Activated CD4-positive, alpha-beta memory T cell treated with anti-CD3 and anti-CD28 coated beads for 36 hours (primary cell): ENCODE measurements at regions not wholly inside any gene's neighbourhood (a gene's known extent, or its start where the extent isn't known, plus 50 kb on each side); places are given as distances from the start of the nearest gene placed in this dataset.
"Not testable (repeated sequence)": the region's sequence is repeated elsewhere in the genome, so short reads cannot be mapped to it uniquely, and the experiment has no call there.

ENCODE experiments used
- CTCF ChIA-PET: fragments of 350-600 bp; sonication (Branson Sonifier 250); formaldehyde crosslinking; loops from one replicate; lab custom pipeline; 2021; ENCODE audit warnings: antibody characterized with exemption, inconsistent platforms; lab: Charles Lee
- POLR2A ChIA-PET: fragments of 350-600 bp; sonication (Branson Sonifier 250); formaldehyde crosslinking; loops from one replicate; lab custom pipeline; 2021; ENCODE audit warnings: antibody characterized with exemption; lab: Charles Lee
- DNase-seq: peaks from one replicate; pipeline ENCODE4 v3.0.0-alpha.2; 2020
- H3K27ac Mint-ChIP-seq: one replicate; pipeline ENCODE4 v1.8.0; 2021; ENCODE audit warnings: mixed read lengths
- H3K27me3 Mint-ChIP-seq: one replicate; pipeline ENCODE4 v1.8.0; 2021; ENCODE audit warnings: mixed read lengths
- H3K36me3 Mint-ChIP-seq: one replicate; pipeline ENCODE4 v1.8.0; 2021; ENCODE audit warnings: mixed read lengths
- H3K4me1 Mint-ChIP-seq: one replicate; pipeline ENCODE4 v1.8.0; 2021; ENCODE audit warnings: low read depth, mixed read lengths
- H3K4me3 Mint-ChIP-seq: one replicate; pipeline ENCODE4 v1.8.0; 2021; ENCODE audit warnings: mild to moderate bottlenecking, mixed read lengths
- H3K9me3 Mint-ChIP-seq: one replicate; pipeline ENCODE4 v1.8.0; 2021; ENCODE audit warnings: mixed read lengths
- intact Hi-C: fragments of 100-400 bp; cut with micrococcal nuclease; formaldehyde crosslinking; loops from one replicate; pipeline ENCODE4 v1.15.1; 2023

DNA sequence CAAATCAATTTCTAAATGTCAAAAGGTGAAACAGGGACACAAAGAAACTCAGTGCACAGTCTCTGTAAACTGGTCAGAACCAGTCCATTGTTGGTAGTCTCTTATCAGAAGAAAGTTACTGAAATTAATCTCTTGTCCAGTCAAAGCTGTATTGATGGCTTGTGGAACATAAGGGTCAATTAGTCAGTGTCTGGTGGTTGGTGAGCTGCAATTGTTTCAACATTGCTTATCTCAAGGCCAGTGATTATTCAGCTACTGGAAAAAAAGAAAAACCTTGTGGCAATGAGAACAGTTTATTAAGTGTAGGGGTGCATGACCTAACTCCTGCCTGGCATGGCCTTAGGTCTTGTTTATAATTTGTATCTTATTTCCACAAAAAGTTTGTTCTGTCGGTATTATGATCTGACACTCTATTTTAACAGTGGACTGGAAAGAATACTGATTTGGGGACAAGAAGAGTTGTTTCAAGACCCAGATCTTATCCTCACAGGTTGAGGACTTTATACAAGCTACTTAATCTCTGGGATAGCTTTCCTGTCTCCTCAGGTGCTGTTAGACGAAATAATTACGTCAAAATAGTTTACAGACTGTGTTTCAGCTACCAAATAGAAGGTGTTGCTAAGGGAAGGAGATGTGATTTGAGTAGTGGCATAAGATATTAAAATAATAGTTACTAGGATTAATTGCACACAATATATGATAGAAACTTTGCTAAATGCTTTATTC is 520.0 kb upstream of the IRAK1BP1 start:
- Mint-ChIP-seq H3K36me3 (no peaks in the 10 kb centered on the region), H3K27me3 (no peaks in the 10 kb centered on the region), H3K9me3 (peaks cover 2% of the 10 kb centered on the region), H3K4me3 (no peak overlapping the region), H3K27ac (no peak overlapping the region), H3K4me1 (no peaks in the 10 kb centered on the region)
- POLR2A ChIA-PET = no interaction called here
- CTCF ChIA-PET = no interaction called here
- intact Hi-C loops = no loop called here
- DNase-seq = no peak

- DNase-seq = no peak
- no peak overlapping the region for H3K4me3 Mint-ChIP-seq
- H3K36me3 Mint-ChIP-seq = no peaks in the 10 kb centered on the region
- intact Hi-C loops = no loop called here
- POLR2A ChIA-PET = no interaction called here
- H3K27me3 Mint-ChIP-seq = no peaks in the 10 kb centered on the region
- CTCF ChIA-PET = no interaction called here
- H3K27ac Mint-ChIP-seq = no peak overlapping the region
- peaks cover 6% of the 10 kb centered on the region for H3K9me3 Mint-ChIP-seq
- no peaks in the 10 kb centered on the region for H3K4me1 Mint-ChIP-seq
Observed at GRCh38 chr6:78353040-78353439, 514.3 kb upstream of the IRAK1BP1 start.

GRCh38 chr6:78363688-78364087 is 503.7 kb upstream of the IRAK1BP1 start:
- H3K4me3 Mint-ChIP-seq = no peak overlapping the region
- ChIA-PET POLR2A (no interaction called here), CTCF (no interaction called here)
- H3K9me3 Mint-ChIP-seq = peaks cover 2% of the 10 kb centered on the region
- intact Hi-C loops = no loop called here
- H3K27ac Mint-ChIP-seq = no peak overlapping the region
- H3K27me3 Mint-ChIP-seq = no peaks in the 10 kb centered on the region
- no peaks in the 10 kb centered on the region for H3K36me3 Mint-ChIP-seq
- DNase-seq = no peak
- no peaks in the 10 kb centered on the region for H3K4me1 Mint-ChIP-seq

DNA sequence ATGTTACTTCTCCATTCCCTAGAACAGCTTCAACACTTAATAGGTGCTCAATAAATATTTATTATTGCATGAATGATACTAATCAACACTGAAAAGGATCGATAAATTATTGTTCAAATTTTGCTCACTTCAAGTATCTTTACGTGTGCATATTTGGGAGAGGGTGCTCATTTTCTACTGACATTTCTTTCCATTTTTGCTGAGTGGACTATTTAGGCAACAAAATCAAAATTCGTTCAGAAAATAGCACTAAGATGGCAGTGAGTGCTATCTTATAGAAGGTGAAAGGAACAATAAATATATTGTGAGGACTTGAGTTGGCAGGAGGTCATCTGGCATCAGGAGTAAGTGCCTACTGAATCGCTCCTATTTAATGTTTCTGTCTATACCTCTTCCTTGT is 501.9 kb upstream of the IRAK1BP1 start:
- no peak overlapping the region for H3K4me3 Mint-ChIP-seq
- intact Hi-C loops = no loop called here
- CTCF ChIA-PET = no interaction called here
- no peak for DNase-seq
- POLR2A ChIA-PET = no interaction called here
- peaks cover 3% of the 10 kb centered on the region for H3K9me3 Mint-ChIP-seq
- H3K4me1 Mint-ChIP-seq = no peaks in the 10 kb centered on the region
- H3K27me3 Mint-ChIP-seq = no peaks in the 10 kb centered on the region
- no peak overlapping the region for H3K27ac Mint-ChIP-seq
- H3K36me3 Mint-ChIP-seq = no peaks in the 10 kb centered on the region

DNA sequence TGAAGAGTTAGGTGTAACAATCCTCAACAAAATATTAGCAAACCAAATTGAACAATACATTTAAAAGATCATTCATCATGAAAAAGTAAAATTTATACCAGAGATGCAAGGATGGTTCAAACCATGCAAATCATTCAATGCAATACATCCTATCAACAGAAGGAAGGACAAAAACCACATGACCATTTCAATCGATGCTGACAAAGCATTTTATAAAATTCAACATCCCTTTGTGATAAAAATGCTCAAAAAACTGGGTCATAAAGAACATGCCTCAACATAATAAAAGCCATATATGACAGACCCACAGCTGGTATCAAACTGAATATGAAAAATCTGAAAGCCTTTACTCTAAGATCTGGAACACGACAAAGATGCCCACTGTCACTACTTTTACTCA is 490.3 kb upstream of the IRAK1BP1 start:
- no peak overlapping the region for H3K4me3 Mint-ChIP-seq
- no peaks in the 10 kb centered on the region for H3K36me3 Mint-ChIP-seq
- H3K27me3 Mint-ChIP-seq = no peaks in the 10 kb centered on the region
- CTCF ChIA-PET = no interaction called here
- H3K9me3 Mint-ChIP-seq = peaks cover 26% of the 10 kb centered on the region
- no peaks in the 10 kb centered on the region for H3K4me1 Mint-ChIP-seq
- POLR2A ChIA-PET = no interaction called here
- no peak for DNase-seq
- intact Hi-C loops = no loop called here
- H3K27ac Mint-ChIP-seq = no peak overlapping the region

DNA sequence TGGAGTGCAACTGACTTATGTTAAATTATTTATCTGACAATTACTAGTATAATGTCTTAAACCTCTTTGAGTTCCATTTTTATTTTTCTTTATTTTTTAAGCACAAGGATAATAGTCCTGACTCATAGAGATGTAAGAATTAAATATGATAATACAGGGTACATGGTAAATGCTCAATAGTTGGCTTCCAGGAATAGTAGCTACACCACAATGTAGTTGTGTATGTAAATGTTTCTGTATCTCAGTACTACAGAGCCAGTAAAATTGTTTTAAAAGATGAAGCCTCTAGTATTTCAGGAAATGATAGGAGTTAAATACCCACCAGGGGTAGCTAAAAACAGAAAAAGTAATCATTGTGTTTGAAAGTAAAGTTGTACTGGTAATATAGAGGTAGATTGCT is 487.4 kb upstream of the IRAK1BP1 start:
- Mint-ChIP-seq H3K9me3 (peaks cover 22% of the 10 kb centered on the region), H3K27ac (no peak overlapping the region), H3K4me3 (no peak overlapping the region), H3K36me3 (no peaks in the 10 kb centered on the region), H3K27me3 (no peaks in the 10 kb centered on the region), H3K4me1 (no peaks in the 10 kb centered on the region)
- no peak for DNase-seq
- intact Hi-C loops = no loop called here
- CTCF ChIA-PET = no interaction called here
- POLR2A ChIA-PET = no interaction called here

- POLR2A ChIA-PET = no interaction called here
Observed at GRCh38 chr6:78380541-78380940, 486.8 kb upstream of the IRAK1BP1 start.

DNA sequence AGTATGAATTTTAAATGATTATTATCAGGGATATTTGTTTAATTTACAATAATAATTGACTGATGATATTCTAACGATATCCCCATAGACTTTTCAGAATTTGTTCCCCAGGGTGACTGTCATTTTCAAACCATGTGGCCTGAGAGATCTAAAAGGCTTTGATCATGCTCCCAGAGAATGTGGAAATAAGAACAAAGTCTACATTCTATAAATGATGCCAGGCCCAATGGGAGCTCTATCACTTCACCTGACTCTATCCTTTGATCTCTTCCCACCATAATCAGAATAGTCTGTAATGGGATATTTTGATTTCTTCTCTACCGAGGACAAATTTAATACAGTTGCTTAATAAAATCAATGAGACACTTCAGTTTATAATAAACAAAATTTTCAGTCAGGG is 483.4 kb upstream of the IRAK1BP1 start:
- H3K27me3 Mint-ChIP-seq = no peaks in the 10 kb centered on the region
- intact Hi-C loops = no loop called here
- no peak overlapping the region for H3K27ac Mint-ChIP-seq
- DNase-seq = no peak
- peaks cover 38% of the 10 kb centered on the region for H3K9me3 Mint-ChIP-seq
- ChIA-PET CTCF (no interaction called here), POLR2A (no interaction called here)
- no peaks in the 10 kb centered on the region for H3K4me1 Mint-ChIP-seq
- no peaks in the 10 kb centered on the region for H3K36me3 Mint-ChIP-seq
- no peak overlapping the region for H3K4me3 Mint-ChIP-seq

More at GRCh38 chr6:78380541-78380940, 486.8 kb upstream of the IRAK1BP1 start:
- Mint-ChIP-seq H3K36me3 (no peaks in the 10 kb centered on the region), H3K4me1 (no peaks in the 10 kb centered on the region), H3K4me3 (no peak overlapping the region), H3K9me3 (peaks cover 26% of the 10 kb centered on the region), H3K27me3 (no peaks in the 10 kb centered on the region), H3K27ac (no peak overlapping the region)
- no peak for DNase-seq
- CTCF ChIA-PET = no interaction called here
- intact Hi-C loops = no loop called here

DNA sequence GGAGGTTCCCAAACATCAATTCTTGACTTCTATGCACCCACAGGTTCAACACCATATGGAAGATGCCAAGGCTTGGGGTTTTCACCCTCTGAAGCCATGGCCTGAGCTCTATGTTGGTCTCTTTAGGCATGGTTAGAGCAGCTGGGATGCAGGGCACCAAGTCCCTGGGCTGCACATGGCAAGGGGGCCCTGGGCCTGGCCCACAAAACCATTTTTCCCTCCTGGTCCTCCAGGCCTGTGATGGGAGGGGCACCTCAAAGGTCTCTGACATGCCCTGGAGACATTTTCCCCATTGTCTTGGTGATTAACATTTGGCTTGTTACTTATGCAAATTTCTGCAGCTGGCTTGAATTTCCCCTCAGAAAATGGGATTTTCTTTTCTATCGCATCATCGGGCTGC is 480.5 kb upstream of the IRAK1BP1 start:
- H3K27me3 Mint-ChIP-seq, DNase-seq, H3K36me3 Mint-ChIP-seq, CTCF ChIA-PET, H3K4me3 Mint-ChIP-seq, POLR2A ChIA-PET, H3K4me1 Mint-ChIP-seq, H3K27ac Mint-ChIP-seq, intact Hi-C loops: not testable (repeated sequence)
- H3K9me3 Mint-ChIP-seq = peaks cover 43% of the 10 kb centered on the region

- Mint-ChIP-seq H3K27ac (no peak overlapping the region), H3K9me3 (peaks cover 39% of the 10 kb centered on the region), H3K4me1 (no peaks in the 10 kb centered on the region), H3K36me3 (no peaks in the 10 kb centered on the region), H3K4me3 (no peak overlapping the region), H3K27me3 (no peaks in the 10 kb centered on the region)
- no peak for DNase-seq
- ChIA-PET CTCF (no interaction called here), POLR2A (no interaction called here)
- intact Hi-C loops = no loop called here
Observed at GRCh38 chr6:78390066-78390465, 477.3 kb upstream of the IRAK1BP1 start.

GRCh38 chr6:78397499-78397898 is 469.9 kb upstream of the IRAK1BP1 start:
- Mint-ChIP-seq H3K27me3 (no peaks in the 10 kb centered on the region), H3K4me3 (no peak overlapping the region), H3K27ac (no peak overlapping the region), H3K36me3 (no peaks in the 10 kb centered on the region), H3K4me1 (no peaks in the 10 kb centered on the region), H3K9me3 (peaks cover 5% of the 10 kb centered on the region)
- DNase-seq = no peak
- ChIA-PET CTCF (no interaction called here), POLR2A (no interaction called here)
- intact Hi-C loops = no loop called here

DNA sequence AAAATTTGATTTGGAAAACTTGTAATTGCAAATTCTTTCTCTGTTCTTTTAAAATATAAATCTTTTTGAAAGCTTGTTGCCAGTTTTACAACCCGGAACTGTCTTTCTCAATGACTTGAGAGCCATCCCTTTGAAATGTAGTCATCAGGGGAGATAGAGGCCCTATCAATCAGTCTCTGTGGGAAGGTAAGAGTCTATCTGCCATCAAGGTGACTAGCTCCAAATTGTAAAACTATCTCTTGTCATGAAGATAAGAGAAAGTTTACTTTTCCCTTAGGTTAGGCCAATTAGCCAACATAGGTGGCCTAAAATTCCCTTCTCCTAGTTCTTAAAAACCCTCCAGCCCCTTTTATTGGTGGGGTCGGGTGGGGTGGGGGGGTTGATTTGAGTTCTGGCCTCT is 469.1 kb upstream of the IRAK1BP1 start:
- CTCF ChIA-PET = no interaction called here
- H3K27me3 Mint-ChIP-seq = no peaks in the 10 kb centered on the region
- intact Hi-C loops = no loop called here
- POLR2A ChIA-PET = no interaction called here
- H3K4me1 Mint-ChIP-seq = no peaks in the 10 kb centered on the region
- H3K27ac Mint-ChIP-seq = no peak overlapping the region
- H3K4me3 Mint-ChIP-seq = no peak overlapping the region
- peaks cover 6% of the 10 kb centered on the region for H3K9me3 Mint-ChIP-seq
- no peak for DNase-seq
- H3K36me3 Mint-ChIP-seq = no peaks in the 10 kb centered on the region

- ChIA-PET POLR2A (no interaction called here), CTCF (no interaction called here)
- Mint-ChIP-seq H3K4me3 (no peak overlapping the region), H3K27ac (no peak overlapping the region), H3K4me1 (no peaks in the 10 kb centered on the region), H3K9me3 (peaks cover 7% of the 10 kb centered on the region), H3K27me3 (no peaks in the 10 kb centered on the region), H3K36me3 (no peaks in the 10 kb centered on the region)
- intact Hi-C loops = no loop called here
- no peak for DNase-seq
Observed at GRCh38 chr6:78400076-78400475, 467.3 kb upstream of the IRAK1BP1 start.
